HG03565 (cell line): ENCODE measurements at regions not wholly inside any gene's neighbourhood (a gene's known extent, or its start where the extent isn't known, plus 50 kb on each side); places are given as distances from the start of the nearest gene placed in this dataset.

Experiments
- ATAC-seq: cut with Tn5 transposase; IDR thresholded peaks from one replicate; pipeline ENCODE4 v1.9.1; 2021; ENCODE audit warnings: mild to moderate bottlenecking, moderate library complexity; ENCODE audit not compliant: unreplicated experiment

GRCh38 chr14:39851202-39851601 lies 419.0 kb upstream of the FBXO33 start:
- ATAC-seq, result no peak

GRCh38 chr14:39847852-39848251 lies 415.6 kb upstream of the FBXO33 start:
- ATAC-seq, result no peak

GRCh38 chr14:39847194-39847593 lies 415.0 kb upstream of the FBXO33 start:
- no peak for ATAC-seq

GRCh38 chr14:39843881-39844280 lies 411.6 kb upstream of the FBXO33 start:
- ATAC-seq, result no peak

DNA sequence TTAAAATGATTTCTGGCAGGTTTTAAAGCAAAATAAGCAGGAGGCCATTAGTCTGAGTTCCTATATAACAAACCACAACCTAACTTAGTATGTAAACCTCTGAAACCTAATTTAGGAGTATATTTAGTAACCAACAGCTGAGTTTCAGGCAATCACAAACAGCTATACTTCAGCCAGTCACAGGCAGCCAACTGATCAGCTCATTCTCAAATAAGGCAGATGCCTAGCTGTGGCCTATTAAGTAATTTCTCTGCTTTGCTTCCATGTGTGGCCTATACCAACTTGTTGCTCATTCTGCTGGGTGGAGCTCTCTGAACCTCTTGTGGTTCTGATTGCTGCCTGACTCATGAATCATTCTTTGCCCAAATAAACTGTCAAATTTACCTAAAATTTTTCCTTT lies 408.9 kb upstream of the FBXO33 start:
- peak; percentile 67 for ATAC-seq

DNA sequence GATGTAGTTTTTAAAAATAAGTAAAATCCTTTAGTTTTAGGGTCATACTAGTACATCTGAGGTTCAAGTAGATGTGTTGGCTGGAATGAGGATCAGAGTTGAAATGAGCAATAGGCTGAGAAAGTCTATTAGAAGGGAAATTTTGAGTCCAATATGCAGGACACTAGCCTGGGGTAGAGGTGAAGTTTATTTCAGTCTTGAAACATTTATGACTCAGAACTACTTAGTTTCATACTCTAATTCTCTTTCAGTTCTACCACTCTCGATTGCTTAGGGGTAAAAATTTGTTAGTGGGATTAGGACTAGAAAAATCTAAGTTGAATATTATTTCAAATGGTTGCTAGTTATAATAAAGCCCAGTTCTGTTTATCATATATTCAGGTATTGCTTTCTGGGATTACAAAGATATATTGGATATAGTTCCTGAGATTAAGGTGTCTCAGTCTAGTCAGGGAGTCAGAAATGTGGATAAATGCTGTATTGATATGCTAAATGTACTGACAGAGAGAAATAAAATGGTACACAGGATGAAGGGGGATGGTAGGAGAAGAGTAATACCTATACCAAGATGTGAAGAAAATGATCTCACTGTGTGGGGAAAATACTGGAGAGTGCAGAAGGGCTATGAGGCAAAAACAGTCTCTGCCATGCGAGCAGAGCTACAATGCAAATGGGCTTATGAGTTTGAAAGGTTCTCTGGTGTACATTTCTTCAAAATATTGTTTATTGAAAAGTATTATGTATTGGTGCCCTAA lies 395.8 kb upstream of the FBXO33 start:
- peak; percentile 95 for ATAC-seq

GRCh38 chr14:39812532-39813320 lies 380.5 kb upstream of the FBXO33 start:
- no peak for ATAC-seq

DNA sequence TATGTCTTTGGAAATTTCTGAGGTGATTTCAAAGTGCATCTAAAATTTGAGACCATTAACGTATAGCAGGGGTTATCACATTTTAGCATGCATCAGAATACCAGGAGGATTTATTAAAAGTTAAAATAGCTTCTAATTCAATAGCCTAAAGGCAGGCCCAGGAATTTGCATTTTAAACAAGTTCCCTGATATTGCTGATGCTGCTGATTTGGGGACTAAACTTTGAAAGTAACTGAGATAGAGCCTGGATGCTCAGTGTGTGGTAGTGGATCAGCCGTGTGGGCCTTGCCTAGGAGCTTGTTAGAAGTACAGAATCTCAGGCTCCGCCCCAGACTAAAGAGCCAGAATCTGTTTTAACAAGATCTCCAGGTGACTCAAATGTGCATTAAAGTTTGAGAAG lies 375.0 kb upstream of the FBXO33 start:
- no peak for ATAC-seq

DNA sequence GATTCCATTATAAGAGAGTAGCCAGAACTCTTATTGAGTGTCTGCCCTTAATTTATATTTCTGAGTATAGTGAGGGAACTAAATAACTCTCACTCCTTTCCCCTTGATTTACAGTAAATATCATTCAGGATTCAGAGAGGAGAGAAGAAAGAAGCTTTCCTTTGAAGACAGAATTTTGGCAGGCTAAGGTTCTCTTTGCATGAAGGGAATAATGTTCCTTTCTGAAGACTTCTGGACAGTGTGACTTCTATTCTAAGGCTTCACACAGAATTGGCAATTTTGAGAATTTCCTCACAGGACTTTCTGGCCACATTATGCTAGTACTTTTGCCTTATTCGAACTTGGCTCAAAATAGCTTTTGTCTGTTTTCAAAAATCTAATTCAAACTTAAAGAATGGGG lies 352.2 kb upstream of the FBXO33 start:
- no peak for ATAC-seq

GRCh38 chr14:39781466-39781865 lies 349.2 kb upstream of the FBXO33 start:
- ATAC-seq, result no peak

DNA sequence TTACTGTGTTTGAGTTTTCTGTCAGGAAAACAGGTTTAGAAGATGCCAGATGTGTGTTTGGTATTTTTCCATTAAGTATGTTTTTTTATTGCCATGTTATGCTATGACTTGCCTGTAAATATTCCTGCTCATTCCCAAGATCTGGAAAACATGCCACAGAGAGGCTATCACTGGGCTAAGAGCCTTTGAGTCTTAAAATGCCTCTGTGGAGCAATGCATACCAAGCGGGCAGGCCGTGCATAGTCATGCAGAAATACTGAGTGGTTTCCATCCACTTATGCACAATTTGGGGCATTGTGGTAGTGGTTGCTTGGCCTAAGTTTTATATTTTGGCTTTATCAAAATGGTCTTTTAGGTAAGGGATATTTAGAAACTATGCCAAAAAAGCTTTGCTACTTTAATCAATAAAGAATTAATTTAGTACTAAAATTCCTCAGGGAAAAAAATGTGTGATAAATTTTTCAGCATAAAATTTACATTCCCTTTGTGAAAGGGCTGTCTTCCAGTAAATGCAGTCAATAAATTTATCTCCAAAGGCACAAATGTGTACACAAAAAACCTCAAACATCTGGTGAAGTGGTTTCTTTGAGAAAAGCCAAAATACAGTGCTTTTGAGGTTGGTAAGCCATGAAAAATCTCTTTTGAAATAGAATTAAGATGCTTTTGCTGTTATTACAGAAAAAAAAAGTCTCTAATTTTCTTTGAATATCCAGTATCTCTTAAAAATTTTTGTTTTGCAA lies 341.3 kb upstream of the FBXO33 start:
- no peak for ATAC-seq

GRCh38 chr14:39772627-39773026 lies 340.4 kb upstream of the FBXO33 start:
- no peak for ATAC-seq

DNA sequence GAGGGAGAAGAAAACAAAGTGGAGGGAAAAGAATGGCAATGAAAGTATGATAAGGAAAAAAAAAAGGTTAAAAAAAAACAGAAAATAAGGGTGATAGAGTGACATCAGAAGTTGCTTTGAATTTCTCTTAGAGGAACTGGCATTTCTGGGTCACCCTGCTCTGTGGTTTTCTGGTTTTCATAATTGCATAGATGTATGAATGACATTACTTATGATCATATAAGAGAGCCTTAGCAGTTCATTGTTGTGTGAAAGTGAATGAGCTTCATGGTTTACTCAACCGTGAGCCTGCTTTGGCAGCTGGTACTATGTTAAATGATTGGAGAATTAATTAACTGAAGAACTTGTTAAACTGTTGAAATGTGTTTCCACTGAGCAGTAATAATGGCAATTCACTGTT lies 336.4 kb upstream of the FBXO33 start:
- peak; percentile 59 for ATAC-seq

- no peak for ATAC-seq
These were observed 334.3 kb upstream of the FBXO33 start for GRCh38 chr14:39766397-39767000.

GRCh38 chr14:39765676-39766075 lies 333.4 kb upstream of the FBXO33 start:
- ATAC-seq, result no peak

- peak; percentile 43 for ATAC-seq
These were observed 331.2 kb upstream of the FBXO33 start for GRCh38 chr14:39763402-39763890.

DNA sequence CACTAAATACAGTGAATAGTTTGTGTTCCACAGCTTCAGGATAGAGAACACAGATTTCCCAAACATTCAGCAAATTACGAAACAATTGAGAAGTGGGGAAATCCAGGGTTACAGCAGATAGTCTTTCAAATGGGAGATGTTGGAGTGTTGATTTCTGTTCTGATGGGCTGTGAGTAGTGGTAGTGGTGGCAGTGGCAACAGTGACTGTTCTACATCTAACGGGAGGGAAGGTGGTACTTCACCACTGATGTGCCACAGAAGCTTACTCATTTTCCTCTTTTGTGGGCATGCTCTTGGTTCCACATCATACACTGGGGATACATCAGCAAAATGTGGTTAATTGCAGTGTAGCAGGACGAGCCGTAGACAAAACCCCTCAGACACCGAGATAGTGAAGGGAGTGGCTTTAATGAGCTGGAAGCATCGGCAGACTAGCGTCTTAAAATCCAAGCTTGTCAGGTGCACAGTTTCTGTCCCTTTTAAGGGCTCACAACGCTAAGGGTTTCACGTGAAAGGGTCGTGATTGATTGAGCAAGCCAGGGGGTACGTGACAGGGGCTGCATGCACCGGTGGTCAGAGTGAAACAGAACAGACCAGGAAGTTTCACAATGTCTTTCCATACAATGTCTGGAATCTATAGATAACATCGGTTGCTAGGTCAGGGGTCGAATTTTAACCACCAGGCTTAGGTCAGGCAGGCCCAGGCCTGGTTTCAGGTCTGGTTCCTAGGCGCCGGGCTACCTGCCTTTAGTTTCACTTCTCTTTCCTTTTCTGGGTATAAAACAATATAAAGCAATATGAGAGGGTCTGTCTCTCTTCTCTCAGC lies 330.6 kb upstream of the FBXO33 start:
- peak; percentile 65 for ATAC-seq

- no peak for ATAC-seq
These were observed 323.1 kb upstream of the FBXO33 start for GRCh38 chr14:39755269-39755878.

DNA sequence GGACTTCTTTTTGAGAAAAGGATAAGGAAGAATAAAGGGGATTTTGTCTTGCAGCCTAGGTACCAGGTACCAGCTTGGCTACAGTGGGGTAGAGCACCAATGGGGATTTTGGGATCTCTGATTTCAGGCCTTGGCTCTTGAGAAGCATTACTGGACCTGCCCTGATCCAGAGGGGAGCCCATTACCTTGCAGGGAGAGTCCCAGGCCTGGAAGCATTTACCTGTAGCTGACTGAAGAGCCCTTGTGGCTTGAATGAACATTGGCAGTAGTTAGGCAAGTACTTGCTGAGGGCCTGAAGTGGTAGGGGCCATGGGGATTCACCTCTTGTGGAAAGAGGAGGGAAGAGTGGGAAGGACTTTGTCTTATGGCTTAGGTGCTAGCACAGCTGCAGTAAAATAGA lies 308.2 kb upstream of the FBXO33 start:
- ATAC-seq, result no peak

DNA sequence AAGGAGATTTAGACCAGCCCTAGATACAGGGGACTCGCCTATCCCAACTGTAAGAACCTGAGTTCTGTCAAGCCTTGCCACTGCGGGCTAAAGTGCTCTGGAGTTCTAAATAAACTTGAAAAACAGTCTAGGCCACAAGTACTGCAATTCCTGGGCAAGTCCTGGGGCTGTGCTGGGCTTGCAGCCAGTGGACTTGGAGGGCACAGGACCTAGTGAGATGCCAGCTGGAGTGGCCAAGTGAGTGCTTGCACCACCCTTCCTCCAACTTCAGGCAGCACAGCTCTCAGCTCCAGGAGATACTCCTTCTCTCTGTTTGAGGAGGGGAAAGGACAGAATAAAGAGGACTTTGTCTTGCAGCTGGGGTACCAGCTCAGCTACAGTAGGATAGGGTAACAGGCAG lies 307.6 kb upstream of the FBXO33 start:
- ATAC-seq, result no peak
